Keratinocyte (primary cell): ENCODE measurements at regions not wholly inside any gene's neighbourhood (a gene's known extent, or its start where the extent isn't known, plus 50 kb on each side); places are given as distances from the start of the nearest gene placed in this dataset.

Source experiments
- EZH2 ChIP-seq: IDR thresholded peaks from one replicate; pipeline ENCODE4 v1.6.1; 2012; ENCODE audit warnings: inconsistent platforms, mild to moderate bottlenecking, low read length, moderate library complexity
- TF ChIP-seq, protein P1 (sequence below), 3 experiments: IDR thresholded peaks in 1 of 3; conservative IDR thresholded peaks in 1 of 3; optimal IDR thresholded peaks in 1 of 3; 2 replicates in 2 of 3; 3 replicates in 1 of 3; pipeline versions ENCODE3 to v1.5.1; 2011; ENCODE audit warnings: low read length in 3 of 3, mild to moderate bottlenecking in 3 of 3, moderate library complexity in 2 of 3, control low read depth in 1 of 3, inconsistent platforms in 1 of 3; ENCODE audit not compliant: insufficient read depth in 2 of 3; ENCODE audit errors: extremely low read depth in 1 of 3

- TF ChIP-seq EZH2, result no peak
- TF ChIP-seq, protein P1, sequence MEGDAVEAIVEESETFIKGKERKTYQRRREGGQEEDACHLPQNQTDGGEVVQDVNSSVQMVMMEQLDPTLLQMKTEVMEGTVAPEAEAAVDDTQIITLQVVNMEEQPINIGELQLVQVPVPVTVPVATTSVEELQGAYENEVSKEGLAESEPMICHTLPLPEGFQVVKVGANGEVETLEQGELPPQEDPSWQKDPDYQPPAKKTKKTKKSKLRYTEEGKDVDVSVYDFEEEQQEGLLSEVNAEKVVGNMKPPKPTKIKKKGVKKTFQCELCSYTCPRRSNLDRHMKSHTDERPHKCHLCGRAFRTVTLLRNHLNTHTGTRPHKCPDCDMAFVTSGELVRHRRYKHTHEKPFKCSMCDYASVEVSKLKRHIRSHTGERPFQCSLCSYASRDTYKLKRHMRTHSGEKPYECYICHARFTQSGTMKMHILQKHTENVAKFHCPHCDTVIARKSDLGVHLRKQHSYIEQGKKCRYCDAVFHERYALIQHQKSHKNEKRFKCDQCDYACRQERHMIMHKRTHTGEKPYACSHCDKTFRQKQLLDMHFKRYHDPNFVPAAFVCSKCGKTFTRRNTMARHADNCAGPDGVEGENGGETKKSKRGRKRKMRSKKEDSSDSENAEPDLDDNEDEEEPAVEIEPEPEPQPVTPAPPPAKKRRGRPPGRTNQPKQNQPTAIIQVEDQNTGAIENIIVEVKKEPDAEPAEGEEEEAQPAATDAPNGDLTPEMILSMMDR (optimal IDR thresholded peaks at IDR 0.05 in 1 of 3, IDR thresholded peaks at IDR 0.05 in 1 of 3, conservative IDR thresholded peaks at IDR 0.05 in 1 of 3; ENCODE audit: extremely low read depth in 1 of 3, insufficient read depth in 2 of 3, low read length in 3 of 3), result no peak
These were observed 515.8 kb upstream of the ARRDC3 start for GRCh38 chr5:91898898-91899297.
